Caco-2 (cell line): ENCODE measurements at regions not wholly inside any gene's neighbourhood (a gene's known extent, or its start where the extent isn't known, plus 50 kb on each side); places are given as distances from the start of the nearest gene placed in this dataset.

Experiments
- BruUV-seq: library from RNA; stranded (reverse); fragments of 400-500 nt; replicated peaks from 2 replicates; lab custom pipeline; 2021; lab: Mats Ljungman, UMichigan
- CTCF ChIA-PET: fragments of 300-600 bp; sonication (Branson Sonifier 250); formaldehyde crosslinking; loops from one replicate; lab custom pipeline; 2022; ENCODE audit warnings: antibody characterized with exemption; lab: Charles Lee
- POLR2A ChIA-PET: fragments of 300-600 bp; sonication (Branson Sonifier 250); formaldehyde crosslinking; loops from one replicate; lab custom pipeline; 2022; ENCODE audit warnings: antibody characterized with exemption; lab: Charles Lee
- DNase-seq, 2 experiments: peaks; one replicate each; pipeline versions ENCODE4 v3.0.0 to v3.0.0-alpha.2; 2020 to 2022
- H3K27me3 ChIP-seq: replicated peaks from 2 replicates; pipeline ENCODE4 v1.6.0; 2011; ENCODE audit warnings: low read length; ENCODE audit not compliant: control insufficient read depth, insufficient read depth
- H3K36me3 ChIP-seq: 2 replicates; pipeline ENCODE4 v1.5.1; 2011; ENCODE audit warnings: low read length; ENCODE audit not compliant: control insufficient read depth, insufficient read depth
- H3K4me1 ChIP-seq: fragments of 250-450 bp; sonication (Bioruptor Pico); 2 replicates; pipeline ENCODE4 v1.5.1; 2020; ENCODE audit warnings: mild to moderate bottlenecking
- H3K4me3 ChIP-seq: 2 replicates; pipeline ENCODE4 v1.5.1; 2011; ENCODE audit warnings: low read depth, mild to moderate bottlenecking, control low read depth, low read length
- H3K9me3 ChIP-seq: fragments of 250-450 bp; sonication (Bioruptor Pico); 2 replicates; pipeline ENCODE4 v1.5.1; 2020; ENCODE audit warnings: mild to moderate bottlenecking, moderate library complexity
- H3K27ac Mint-ChIP-seq: one replicate; pipeline ENCODE4 v1.8.0; 2022; ENCODE audit warnings: mixed read lengths; ENCODE audit not compliant: unreplicated experiment
- H3K27me3 Mint-ChIP-seq: one replicate; pipeline ENCODE4 v1.8.0; 2022; ENCODE audit warnings: mixed read lengths; ENCODE audit not compliant: insufficient read depth, unreplicated experiment
- H3K36me3 Mint-ChIP-seq: one replicate; pipeline ENCODE4 v1.8.0; 2022; ENCODE audit warnings: mild to moderate bottlenecking, mixed read lengths; ENCODE audit not compliant: insufficient read depth, unreplicated experiment
- H3K4me1 Mint-ChIP-seq: one replicate; pipeline ENCODE4 v1.8.0; 2022; ENCODE audit warnings: low read depth, mixed read lengths; ENCODE audit not compliant: unreplicated experiment
- H3K4me3 Mint-ChIP-seq: one replicate; pipeline ENCODE4 v1.8.0; 2022; ENCODE audit warnings: mild to moderate bottlenecking, moderate library complexity, mixed read lengths; ENCODE audit not compliant: unreplicated experiment
- H3K9me3 Mint-ChIP-seq: one replicate; pipeline ENCODE4 v1.8.0; 2022; ENCODE audit warnings: mixed read lengths; ENCODE audit not compliant: unreplicated experiment
- intact Hi-C: fragments of 100-400 bp; cut with micrococcal nuclease; formaldehyde crosslinking; loops from one replicate; pipeline ENCODE4 v1.10.0; 2022; ENCODE audit not compliant: unreplicated experiment
- TF ChIP-seq, protein P1 (sequence below), 2 experiments: fragments of 200-600 bp in 1 of 2; IDR thresholded peaks; 1 replicate in 1 of 2; 2 replicates in 1 of 2; pipeline versions ENCODE4 v1.5.1 to v1.8.0; 2011 to 2022; ENCODE audit warnings: antibody characterized with exemption in 1 of 2, control low read depth in 1 of 2, inconsistent platforms in 1 of 2, low read depth in 1 of 2, low read length in 1 of 2, mild to moderate bottlenecking in 1 of 2, moderate library complexity in 1 of 2; ENCODE audit not compliant: insufficient read depth in 1 of 2, severe bottlenecking in 1 of 2, unreplicated experiment in 1 of 2

DNA sequence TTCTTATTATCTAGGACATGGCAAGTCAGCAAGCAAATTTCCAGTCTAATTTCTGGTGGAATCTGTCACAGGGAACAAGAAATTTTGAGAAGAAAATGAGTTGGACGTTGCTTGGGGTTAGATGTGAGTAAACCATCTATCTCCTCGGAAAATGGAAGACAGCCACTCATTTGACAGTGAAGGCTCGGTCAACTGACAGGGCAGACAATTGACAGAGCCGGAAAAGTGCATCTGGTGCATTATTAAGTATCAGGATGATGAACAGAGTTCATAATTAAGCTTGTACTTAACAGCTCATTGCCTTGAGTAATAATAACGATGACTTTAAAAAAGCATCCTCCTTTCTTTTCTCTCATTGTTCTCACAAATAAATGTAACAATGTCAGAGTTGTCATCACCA, 168.4 kb downstream of the MAD2L1 start:
- no peak overlapping the region for H3K27ac Mint-ChIP-seq
- no TSS peak for BruUV-seq

GRCh38 chr4:119897260-119897659, 169.4 kb downstream of the MAD2L1 start:
- Histone ChIP-seq H3K27me3 (no peaks in the 10 kb centered on the region), H3K4me1 (no peaks in the 10 kb centered on the region), H3K4me3 (no peak overlapping the region), H3K9me3 (no peaks in the 10 kb centered on the region), H3K36me3 (no peaks in the 10 kb centered on the region)
- Mint-ChIP-seq H3K9me3 (no peaks in the 10 kb centered on the region), H3K27ac (no peak overlapping the region), H3K4me1 (no peaks in the 10 kb centered on the region), H3K27me3 (no peaks in the 10 kb centered on the region), H3K4me3 (no peak overlapping the region), H3K36me3 (no peaks in the 10 kb centered on the region)
- POLR2A ChIA-PET, result no interaction called here
- intact Hi-C loops, result no loop called here
- BruUV-seq, result no TSS peak
- TF ChIP-seq, protein P1, sequence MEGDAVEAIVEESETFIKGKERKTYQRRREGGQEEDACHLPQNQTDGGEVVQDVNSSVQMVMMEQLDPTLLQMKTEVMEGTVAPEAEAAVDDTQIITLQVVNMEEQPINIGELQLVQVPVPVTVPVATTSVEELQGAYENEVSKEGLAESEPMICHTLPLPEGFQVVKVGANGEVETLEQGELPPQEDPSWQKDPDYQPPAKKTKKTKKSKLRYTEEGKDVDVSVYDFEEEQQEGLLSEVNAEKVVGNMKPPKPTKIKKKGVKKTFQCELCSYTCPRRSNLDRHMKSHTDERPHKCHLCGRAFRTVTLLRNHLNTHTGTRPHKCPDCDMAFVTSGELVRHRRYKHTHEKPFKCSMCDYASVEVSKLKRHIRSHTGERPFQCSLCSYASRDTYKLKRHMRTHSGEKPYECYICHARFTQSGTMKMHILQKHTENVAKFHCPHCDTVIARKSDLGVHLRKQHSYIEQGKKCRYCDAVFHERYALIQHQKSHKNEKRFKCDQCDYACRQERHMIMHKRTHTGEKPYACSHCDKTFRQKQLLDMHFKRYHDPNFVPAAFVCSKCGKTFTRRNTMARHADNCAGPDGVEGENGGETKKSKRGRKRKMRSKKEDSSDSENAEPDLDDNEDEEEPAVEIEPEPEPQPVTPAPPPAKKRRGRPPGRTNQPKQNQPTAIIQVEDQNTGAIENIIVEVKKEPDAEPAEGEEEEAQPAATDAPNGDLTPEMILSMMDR (IDR thresholded peaks at IDR 0.05; ENCODE audit: insufficient read depth in 1 of 2, low read depth in 1 of 2, low read length in 1 of 2, severe bottlenecking in 1 of 2, unreplicated experiment in 1 of 2), result no peak
- no peak for DNase-seq
- CTCF ChIA-PET, result no interaction called here

More for the DNA sequence above, 168.4 kb downstream of the MAD2L1 start:
- ChIA-PET CTCF (no interaction called here), POLR2A (no interaction called here)
- H3K4me1 Mint-ChIP-seq, result no peaks in the 10 kb centered on the region
- no peaks in the 10 kb centered on the region for H3K27me3 ChIP-seq
- H3K36me3 ChIP-seq, result no peaks in the 10 kb centered on the region
- no peaks in the 10 kb centered on the region for H3K27me3 Mint-ChIP-seq
- H3K4me1 ChIP-seq, result no peaks in the 10 kb centered on the region
- DNase-seq, result no peak
- intact Hi-C loops, result no loop called here
- TF ChIP-seq, protein P1 (IDR thresholded peaks at IDR 0.05; ENCODE audit: insufficient read depth in 1 of 2, low read depth in 1 of 2, low read length in 1 of 2, severe bottlenecking in 1 of 2, unreplicated experiment in 1 of 2), result no peak
- no peak overlapping the region for H3K4me3 ChIP-seq
- H3K4me3 Mint-ChIP-seq, result no peak overlapping the region
- H3K36me3 Mint-ChIP-seq, result no peaks in the 10 kb centered on the region
- no peaks in the 10 kb centered on the region for H3K9me3 ChIP-seq
- H3K9me3 Mint-ChIP-seq, result no peaks in the 10 kb centered on the region

- ChIA-PET POLR2A (no interaction called here), CTCF (no interaction called here)
- no peaks in the 10 kb centered on the region for H3K36me3 ChIP-seq
- TF ChIP-seq, protein P1 (IDR thresholded peaks at IDR 0.05; ENCODE audit: insufficient read depth in 1 of 2, low read depth in 1 of 2, low read length in 1 of 2, severe bottlenecking in 1 of 2, unreplicated experiment in 1 of 2), result no peak
- no peaks in the 10 kb centered on the region for H3K9me3 Mint-ChIP-seq
- H3K9me3 ChIP-seq, result no peaks in the 10 kb centered on the region
- no peak for DNase-seq
- peaks cover 2% of the 10 kb centered on the region for H3K27me3 Mint-ChIP-seq
- no peak overlapping the region for H3K4me3 Mint-ChIP-seq
- H3K27me3 ChIP-seq, result no peaks in the 10 kb centered on the region
- no peaks in the 10 kb centered on the region for H3K4me1 Mint-ChIP-seq
- no peak overlapping the region for H3K4me3 ChIP-seq
- no peaks in the 10 kb centered on the region for H3K4me1 ChIP-seq
- H3K36me3 Mint-ChIP-seq, result no peaks in the 10 kb centered on the region
- intact Hi-C loops, result no loop called here
- no TSS peak for BruUV-seq
- no peak overlapping the region for H3K27ac Mint-ChIP-seq
Observed at GRCh38 chr4:119894650-119895208, 171.9 kb downstream of the MAD2L1 start.
